ENCODE measurements at regions not wholly inside any gene's neighbourhood (a gene's known extent, or its start where the extent isn't known, plus 50 kb on each side); places are given as distances from the start of the nearest gene placed in this dataset.

GRCh38 chr5:30600892-30601291, 592.6 kb upstream of the CDH6 start:
- H2BK5ac ChIP-seq (ENCODE audit: low read depth, low read length), result no peak overlapping the region
- H3K79me2 ChIP-seq (ENCODE audit: control insufficient read depth in 1 of 2, insufficient read depth in 2 of 2, low read length in 2 of 2), result no peaks in the 10 kb centered on the region
- no peak overlapping the region for H2BK120ac ChIP-seq (replicated peaks; ENCODE audit: low read depth, low read length)
- H2AFZ ChIP-seq (ENCODE audit: low read length), result no peak overlapping the region
- H3K56ac ChIP-seq (replicated peaks; ENCODE audit: insufficient read length, low read depth, low read length), result no peak overlapping the region
- H4K20me1 ChIP-seq (replicated peaks in 1 of 2; ENCODE audit: control insufficient read depth in 1 of 2, insufficient read depth in 2 of 2, low read length in 2 of 2), result no peaks in the 10 kb centered on the region
- no peak overlapping the region for H3K4ac ChIP-seq (replicated peaks; ENCODE audit: insufficient read length, low read depth, low read length)
- no peak overlapping the region for H3K4me2 ChIP-seq (ENCODE audit: insufficient read depth in 1 of 2, low read depth in 2 of 2, low read length in 2 of 2)
- FAIRE-seq (no peak), DNase-seq (ENCODE audit: low read depth in 1 of 2, low spot score in 2 of 2) (no peak)
- CTCF ChIA-PET (ENCODE audit: partially characterized antibody), result no interaction called here
- H3K9me3 ChIP-seq (ENCODE audit: insufficient read depth in 2 of 2, low read depth in 1 of 2, low read length in 1 of 2), result no peaks in the 10 kb centered on the region
- H4K91ac ChIP-seq (replicated peaks; ENCODE audit: insufficient read length, low read length), result no peak overlapping the region
- no peak overlapping the region for H3K23ac ChIP-seq (ENCODE audit: insufficient read length)
- H2BK15ac ChIP-seq (ENCODE audit: low read length), result no peak overlapping the region
- H3K23me2 ChIP-seq (ENCODE audit: low read depth, low read length), result no peaks in the 10 kb centered on the region
- no peak overlapping the region for H3K27ac ChIP-seq (ENCODE audit: low read depth, low read length)
- no peak overlapping the region for H3K9ac ChIP-seq (replicated peaks in 1 of 4; ENCODE audit: extremely low read depth in 1 of 4, low read depth in 3 of 4, low read length in 3 of 4)
- H3K4me3 ChIP-seq (ENCODE audit: extremely low read depth in 1 of 4, insufficient read depth in 2 of 4, low read depth in 3 of 4, low read length in 4 of 4), result no peak overlapping the region
- H2AK5ac ChIP-seq (ENCODE audit: low read depth, low read length), result no peak overlapping the region
- no peak overlapping the region for H4K8ac ChIP-seq (ENCODE audit: extremely low read depth, insufficient read depth, low read length)
- POLR2A ChIA-PET (ENCODE audit: partially characterized antibody), result no interaction called here
- no peaks in the 10 kb centered on the region for H3K36me3 ChIP-seq (ENCODE audit: control insufficient read depth in 2 of 4, insufficient read depth in 4 of 4, low read length in 3 of 4)
- peaks cover 0 to 6% (median 0%) of the 10 kb centered on the region in 4 experiments; a peak in 2 of 7 replicates for H3K4me1 ChIP-seq (replicated peaks in 1 of 4; ENCODE audit: control insufficient read depth in 3 of 4, insufficient read depth in 4 of 4, low read length in 3 of 4)
- H3K79me1 ChIP-seq (ENCODE audit: low read depth, low read length), result no peaks in the 10 kb centered on the region
- no peak overlapping the region for H2BK20ac ChIP-seq (ENCODE audit: low read length)
- no peak overlapping the region for H2BK12ac ChIP-seq (ENCODE audit: low read depth, low read length)
- H3K18ac ChIP-seq (ENCODE audit: extremely low read depth, low read length), result no peak overlapping the region
- H3K27me3 ChIP-seq (replicated peaks in 1 of 4; ENCODE audit: control insufficient read depth in 3 of 4, extremely low read depth in 1 of 4, insufficient read depth in 3 of 4, low read length in 3 of 4), result no peaks in the 10 kb centered on the region; a peak in 1 of 7 replicates
- no peak overlapping the region for H3K14ac ChIP-seq (ENCODE audit: insufficient read length)
- no peak overlapping the region for H4K5ac ChIP-seq (ENCODE audit: insufficient read length, low read depth, low read length)
- no peak for TF ChIP-seq CHD7 (IDR thresholded peaks at IDR 0.05; ENCODE audit: insufficient replicate concordance, low read length)
- TF ChIP-seq RBBP5 (IDR thresholded peaks at IDR 0.05; ENCODE audit: borderline replicate concordance, low read depth, low read length), result no peak

Data from H1 (cell line).